ENCODE measurements at regions not wholly inside any gene's neighbourhood (a gene's known extent, or its start where the extent isn't known, plus 50 kb on each side); places are given as distances from the start of the nearest gene placed in this dataset.
"Not testable (repeated sequence)": the region's sequence is repeated elsewhere in the genome, so short reads cannot be mapped to it uniquely, and the experiment has no call there.

GRCh38 chr18:57949335-57949734 lies 94.7 kb upstream of the NEDD4L start:
- H3K4me3 ChIP-seq (ENCODE audit: low read length); POLR2A ChIA-PET; H3K4me3 Mint-ChIP-seq; H3K36me3 ChIP-seq (ENCODE audit: control insufficient read depth in 2 of 3, insufficient read depth in 3 of 3, low read length in 3 of 3); CTCF ChIA-PET; H3K4me1 ChIP-seq (ENCODE audit: control insufficient read depth in 2 of 2, insufficient read depth in 2 of 2, low read length in 2 of 2); ATAC-seq; H3K27me3 ChIP-seq (ENCODE audit: control insufficient read depth in 2 of 2, insufficient read depth in 2 of 2, low read length in 2 of 2); H3K27ac Mint-ChIP-seq; H3K36me3 Mint-ChIP-seq; intact Hi-C loops (cut with micrococcal nuclease); H3K9me3 ChIP-seq (ENCODE audit: control insufficient read depth in 2 of 3, low read length in 3 of 3); H3K27ac ChIP-seq (ENCODE audit: low read depth, low read length); H3K9me3 Mint-ChIP-seq; H3K4me1 Mint-ChIP-seq; DNase-seq: not testable (repeated sequence)
- peaks cover 0 to 13% (median 4%) of the 10 kb centered on the region in 5 donors for H3K27me3 Mint-ChIP-seq

GRCh38 chr18:57947117-57947516 lies 96.9 kb upstream of the NEDD4L start:
- intact Hi-C loops (cut with micrococcal nuclease) = no loop called here
- ChIA-PET POLR2A (no interaction called here), CTCF (no interaction called here)
- peaks cover 0 to 3% (median 0%) of the 10 kb centered on the region in 11 donors for H3K9me3 Mint-ChIP-seq
- DNase-seq (no peak), ATAC-seq (no peak)
- H3K4me1 Mint-ChIP-seq = no peaks in the 10 kb centered on the region
- H3K36me3 ChIP-seq (ENCODE audit: control insufficient read depth in 2 of 3, insufficient read depth in 3 of 3, low read length in 3 of 3) = no peaks in the 10 kb centered on the region
- peaks cover 8 to 28% (median 10%) of the 10 kb centered on the region in 5 donors for H3K27me3 Mint-ChIP-seq
- no peak overlapping the region for H3K4me3 ChIP-seq (ENCODE audit: low read length)
- no peaks in the 10 kb centered on the region for H3K36me3 Mint-ChIP-seq
- H3K4me3 Mint-ChIP-seq = no peak overlapping the region
- no peak overlapping the region for H3K27ac Mint-ChIP-seq
- no peaks in the 10 kb centered on the region for H3K9me3 ChIP-seq (ENCODE audit: control insufficient read depth in 2 of 3, low read length in 3 of 3)
- no peaks in the 10 kb centered on the region for H3K4me1 ChIP-seq (ENCODE audit: control insufficient read depth in 2 of 2, insufficient read depth in 2 of 2, low read length in 2 of 2)
- no peaks in the 10 kb centered on the region for H3K27me3 ChIP-seq (ENCODE audit: control insufficient read depth in 2 of 2, insufficient read depth in 2 of 2, low read length in 2 of 2)
- no peak overlapping the region for H3K27ac ChIP-seq (ENCODE audit: low read depth, low read length)

- ATAC-seq = no peak
- Mint-ChIP-seq H3K36me3 (no peaks in the 10 kb centered on the region), H3K4me1 (no peaks in the 10 kb centered on the region), H3K27ac (no peak overlapping the region), H3K27me3 (peaks cover 9 to 27% (median 21%) of the 10 kb centered on the region in 5 donors), H3K4me3 (no peak overlapping the region), H3K9me3 (peaks cover 0 to 2% (median 0%) of the 10 kb centered on the region in 11 donors)
- H3K36me3 ChIP-seq (ENCODE audit: control insufficient read depth in 2 of 3, insufficient read depth in 3 of 3, low read length in 3 of 3) = no peaks in the 10 kb centered on the region
- H3K4me1 ChIP-seq (ENCODE audit: control insufficient read depth in 2 of 2, insufficient read depth in 2 of 2, low read length in 2 of 2) = no peaks in the 10 kb centered on the region
- intact Hi-C loops (cut with micrococcal nuclease) = no loop called here
- H3K4me3 ChIP-seq (ENCODE audit: low read length) = no peak overlapping the region
- DNase-seq = no peak
- ChIA-PET CTCF (no interaction called here), POLR2A (no interaction called here)
- H3K27me3 ChIP-seq (ENCODE audit: control insufficient read depth in 2 of 2, insufficient read depth in 2 of 2, low read length in 2 of 2) = no peaks in the 10 kb centered on the region
- no peaks in the 10 kb centered on the region for H3K9me3 ChIP-seq (ENCODE audit: control insufficient read depth in 2 of 3, low read length in 3 of 3)
- H3K27ac ChIP-seq (ENCODE audit: low read depth, low read length) = no peak overlapping the region
Observed at GRCh38 chr18:57943723-57944122, 100.3 kb upstream of the NEDD4L start.

- Mint-ChIP-seq H3K4me3 (no peak overlapping the region), H3K4me1 (no peaks in the 10 kb centered on the region), H3K36me3 (no peaks in the 10 kb centered on the region), H3K27me3 (peaks cover 9 to 36% (median 27%) of the 10 kb centered on the region in 5 donors), H3K9me3 (no peaks in the 10 kb centered on the region), H3K27ac (no peak overlapping the region)
- ChIA-PET CTCF (no interaction called here), POLR2A (no interaction called here)
- Histone ChIP-seq H3K36me3 (ENCODE audit: control insufficient read depth in 2 of 3, insufficient read depth in 3 of 3, low read length in 3 of 3) (no peaks in the 10 kb centered on the region), H3K9me3 (ENCODE audit: control insufficient read depth in 2 of 3, low read length in 3 of 3) (no peaks in the 10 kb centered on the region), H3K27ac (ENCODE audit: low read depth, low read length) (no peak overlapping the region), H3K4me1 (ENCODE audit: control insufficient read depth in 2 of 2, insufficient read depth in 2 of 2, low read length in 2 of 2) (no peaks in the 10 kb centered on the region), H3K4me3 (ENCODE audit: low read length) (no peak overlapping the region), H3K27me3 (ENCODE audit: control insufficient read depth in 2 of 2, insufficient read depth in 2 of 2, low read length in 2 of 2) (no peaks in the 10 kb centered on the region)
- ATAC-seq = no peak
- intact Hi-C loops (cut with micrococcal nuclease) = no loop called here
- DNase-seq = no peak
Observed at GRCh38 chr18:57942493-57942892, 101.5 kb upstream of the NEDD4L start.

GRCh38 chr18:57941841-57942489 lies 102.1 kb upstream of the NEDD4L start:
- peaks cover 11 to 36% (median 27%) of the 10 kb centered on the region in 5 donors for H3K27me3 Mint-ChIP-seq
- no peak overlapping the region for H3K4me3 Mint-ChIP-seq
- Histone ChIP-seq H3K9me3 (ENCODE audit: control insufficient read depth in 2 of 3, low read length in 3 of 3) (no peaks in the 10 kb centered on the region), H3K36me3 (ENCODE audit: control insufficient read depth in 2 of 3, insufficient read depth in 3 of 3, low read length in 3 of 3) (no peaks in the 10 kb centered on the region), H3K27ac (ENCODE audit: low read depth, low read length) (no peak overlapping the region), H3K4me3 (ENCODE audit: low read length) (no peak overlapping the region), H3K27me3 (ENCODE audit: control insufficient read depth in 2 of 2, insufficient read depth in 2 of 2, low read length in 2 of 2) (no peaks in the 10 kb centered on the region), H3K4me1 (ENCODE audit: control insufficient read depth in 2 of 2, insufficient read depth in 2 of 2, low read length in 2 of 2) (no peaks in the 10 kb centered on the region)
- ChIA-PET POLR2A (no interaction called here), CTCF (no interaction called here)
- no peaks in the 10 kb centered on the region for H3K36me3 Mint-ChIP-seq
- no peaks in the 10 kb centered on the region for H3K9me3 Mint-ChIP-seq
- no peak for ATAC-seq
- H3K4me1 Mint-ChIP-seq = no peaks in the 10 kb centered on the region
- DNase-seq = no peak
- intact Hi-C loops (cut with micrococcal nuclease) = no loop called here
- H3K27ac Mint-ChIP-seq = no peak overlapping the region

DNA sequence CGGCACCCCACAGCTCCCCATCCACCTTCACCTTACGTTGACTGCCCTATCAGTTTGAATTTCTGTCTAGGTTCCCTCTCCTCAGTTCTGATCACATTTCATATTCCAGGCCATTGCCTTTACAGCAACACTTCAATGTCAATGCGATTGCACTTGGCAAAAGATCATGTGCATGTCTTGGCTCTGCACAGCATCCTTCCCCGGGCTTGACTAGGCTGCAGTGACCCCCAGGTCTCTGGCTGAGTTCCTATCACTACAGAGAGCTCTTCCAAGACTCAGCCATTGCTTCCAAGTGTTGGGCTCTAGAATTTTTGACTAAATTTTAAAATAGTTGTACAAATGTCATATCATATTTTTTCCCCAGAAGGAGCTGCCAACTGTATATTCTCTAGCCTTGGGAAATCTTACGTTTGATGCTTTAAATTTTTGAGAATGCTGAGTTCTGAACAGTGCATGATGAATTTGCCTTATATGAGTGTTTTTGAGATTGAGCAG lies 103.8 kb upstream of the NEDD4L start:
- Mint-ChIP-seq H3K9me3 (peaks cover 0 to 2% (median 0%) of the 10 kb centered on the region in 11 donors), H3K27ac (no peak overlapping the region)

DNA sequence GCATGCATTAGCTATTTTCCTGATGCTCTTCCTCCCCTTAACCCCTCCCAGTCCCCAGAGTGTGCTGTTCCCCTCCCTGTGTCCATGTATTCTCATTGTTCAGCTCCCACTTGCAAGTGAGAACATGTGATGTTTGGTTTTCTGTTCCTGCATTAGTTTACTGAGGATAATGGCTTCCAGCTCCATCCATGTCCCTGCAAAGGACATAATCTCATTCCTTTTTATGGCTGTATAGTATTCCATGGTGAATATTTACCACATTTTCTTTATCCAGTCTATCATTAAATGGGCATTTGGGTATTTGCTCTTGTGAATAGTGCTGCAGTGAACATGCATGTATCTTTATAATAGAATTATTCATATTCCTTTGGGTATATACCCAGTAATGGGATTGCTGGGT lies 109.7 kb upstream of the NEDD4L start:
- H3K9me3 ChIP-seq (ENCODE audit: control insufficient read depth in 2 of 3, low read length in 3 of 3); H3K27me3 ChIP-seq (ENCODE audit: control insufficient read depth in 2 of 2, insufficient read depth in 2 of 2, low read length in 2 of 2); DNase-seq; H3K36me3 ChIP-seq (ENCODE audit: control insufficient read depth in 2 of 3, insufficient read depth in 3 of 3, low read length in 3 of 3); H3K27ac ChIP-seq (ENCODE audit: low read depth, low read length); POLR2A ChIA-PET; H3K4me1 ChIP-seq (ENCODE audit: control insufficient read depth in 2 of 2, insufficient read depth in 2 of 2, low read length in 2 of 2); H3K9me3 Mint-ChIP-seq; H3K4me1 Mint-ChIP-seq; ATAC-seq; H3K36me3 Mint-ChIP-seq; H3K4me3 ChIP-seq (ENCODE audit: low read length); intact Hi-C loops (cut with micrococcal nuclease); H3K4me3 Mint-ChIP-seq: not testable (repeated sequence)
- Mint-ChIP-seq H3K27me3 (peaks cover 3 to 13% (median 10%) of the 10 kb centered on the region in 5 donors), H3K27ac (peak overlapping the region in 1 of 9 donors; percentile 23)
- CTCF ChIA-PET = interaction anchor here (0.7 kb wide), 1 partner anchor 1116 kb away, joined by 3 read pairs; no protein-coding TSS in a partner anchor

More for the DNA sequence above, 103.8 kb upstream of the NEDD4L start:
- DNase-seq (no peak), ATAC-seq (no peak)
- Histone ChIP-seq H3K27ac (ENCODE audit: low read depth, low read length) (no peak overlapping the region), H3K36me3 (ENCODE audit: control insufficient read depth in 2 of 3, insufficient read depth in 3 of 3, low read length in 3 of 3) (no peaks in the 10 kb centered on the region), H3K27me3 (ENCODE audit: control insufficient read depth in 2 of 2, insufficient read depth in 2 of 2, low read length in 2 of 2) (no peaks in the 10 kb centered on the region), H3K9me3 (ENCODE audit: control insufficient read depth in 2 of 3, low read length in 3 of 3) (no peaks in the 10 kb centered on the region), H3K4me1 (ENCODE audit: control insufficient read depth in 2 of 2, insufficient read depth in 2 of 2, low read length in 2 of 2) (no peaks in the 10 kb centered on the region), H3K4me3 (ENCODE audit: low read length) (no peak overlapping the region)
- H3K27me3 Mint-ChIP-seq = peaks cover 4 to 36% (median 26%) of the 10 kb centered on the region in 5 donors
- no peak overlapping the region for H3K4me3 Mint-ChIP-seq
- POLR2A ChIA-PET = no interaction called here
- intact Hi-C loops (cut with micrococcal nuclease) = no loop called here
- H3K36me3 Mint-ChIP-seq = no peaks in the 10 kb centered on the region
- H3K4me1 Mint-ChIP-seq = no peaks in the 10 kb centered on the region
- CTCF ChIA-PET = interaction anchor here (0.6 kb wide), 1 partner anchor 102 kb away, joined by 4 read pairs; no protein-coding TSS in a partner anchor
